Activated naive CD8-positive, alpha-beta T cell treated with anti-CD3 and anti-CD28 coated beads, Interleukin-2, amount 50 U/mL, for 16 hours (primary cell): ENCODE measurements at regions not wholly inside any gene's neighbourhood (a gene's known extent, or its start where the extent isn't known, plus 50 kb on each side); places are given as distances from the start of the nearest gene placed in this dataset.

Source experiments
- DNase-seq: peaks from one replicate; pipeline ENCODE4 v3.0.0-alpha.2; 2020; ENCODE audit warnings: low read depth, low spot score

GRCh38 chr5:54718656-54719055 is 201.1 kb downstream of the SNX18 start:
- DNase-seq = no peak

- no peak for DNase-seq
These were observed 200.3 kb downstream of the SNX18 start for GRCh38 chr5:54717870-54718269.

GRCh38 chr5:54717459-54717858 is 199.9 kb downstream of the SNX18 start:
- DNase-seq = no peak

- DNase-seq = no peak
These were observed 196.5 kb downstream of the SNX18 start for GRCh38 chr5:54713923-54714581.

- DNase-seq = no peak
These were observed 191.5 kb downstream of the SNX18 start for GRCh38 chr5:54709096-54709495.

GRCh38 chr5:54707841-54708240 is 190.3 kb downstream of the SNX18 start:
- no peak for DNase-seq

GRCh38 chr5:54705994-54706653 is 188.6 kb downstream of the SNX18 start:
- no peak for DNase-seq

GRCh38 chr5:54704825-54705224 is 187.3 kb downstream of the SNX18 start:
- no peak for DNase-seq

- DNase-seq = no peak
These were observed 186.8 kb downstream of the SNX18 start for GRCh38 chr5:54704333-54704732.

GRCh38 chr5:54703565-54704255 is 186.2 kb downstream of the SNX18 start:
- DNase-seq = no peak

GRCh38 chr5:54703133-54703532 is 185.6 kb downstream of the SNX18 start:
- no peak for DNase-seq

- no peak for DNase-seq
These were observed 184.9 kb downstream of the SNX18 start for GRCh38 chr5:54702470-54702869.

- DNase-seq = no peak
These were observed 183.5 kb downstream of the SNX18 start for GRCh38 chr5:54700986-54701578.

- no peak for DNase-seq
These were observed 179.4 kb downstream of the SNX18 start for GRCh38 chr5:54696931-54697330.

GRCh38 chr5:54696346-54696745 is 178.8 kb downstream of the SNX18 start:
- DNase-seq = no peak

- DNase-seq = no peak
These were observed 177.8 kb downstream of the SNX18 start for GRCh38 chr5:54695198-54695966.

- no peak for DNase-seq
These were observed 176.5 kb downstream of the SNX18 start for GRCh38 chr5:54693936-54694657.

- DNase-seq = no peak
These were observed 175.1 kb downstream of the SNX18 start for GRCh38 chr5:54692631-54693030.

- DNase-seq = no peak
These were observed 174.1 kb downstream of the SNX18 start for GRCh38 chr5:54691656-54692055.

GRCh38 chr5:54689411-54690251 is 172.1 kb downstream of the SNX18 start:
- DNase-seq = no peak
